Fibroblast of skin of right quadriceps (primary cell): ENCODE measurements at regions not wholly inside any gene's neighbourhood (a gene's known extent, or its start where the extent isn't known, plus 50 kb on each side); places are given as distances from the start of the nearest gene placed in this dataset.

ENCODE experiments used
- DNase-seq: peaks from one replicate; pipeline ENCODE4 v3.0.0-alpha.2; 2013

- peak; percentile 87 for DNase-seq
These were observed 115.6 kb upstream of the SLC45A1 start for GRCh38 chr1:8202182-8202905.

- DNase-seq, result peak; percentile 31
These were observed 116.5 kb upstream of the SLC45A1 start for GRCh38 chr1:8201331-8201861.

GRCh38 chr1:8200317-8201115 is 117.4 kb upstream of the SLC45A1 start:
- DNase-seq, result no peak

- DNase-seq, result no peak
These were observed 119.4 kb upstream of the SLC45A1 start for GRCh38 chr1:8198522-8198921.

- peak; percentile 89 for DNase-seq
These were observed 120.2 kb upstream of the SLC45A1 start for GRCh38 chr1:8197493-8198282.

GRCh38 chr1:8194481-8195227 is 123.3 kb upstream of the SLC45A1 start:
- peak; percentile 66 for DNase-seq

DNA sequence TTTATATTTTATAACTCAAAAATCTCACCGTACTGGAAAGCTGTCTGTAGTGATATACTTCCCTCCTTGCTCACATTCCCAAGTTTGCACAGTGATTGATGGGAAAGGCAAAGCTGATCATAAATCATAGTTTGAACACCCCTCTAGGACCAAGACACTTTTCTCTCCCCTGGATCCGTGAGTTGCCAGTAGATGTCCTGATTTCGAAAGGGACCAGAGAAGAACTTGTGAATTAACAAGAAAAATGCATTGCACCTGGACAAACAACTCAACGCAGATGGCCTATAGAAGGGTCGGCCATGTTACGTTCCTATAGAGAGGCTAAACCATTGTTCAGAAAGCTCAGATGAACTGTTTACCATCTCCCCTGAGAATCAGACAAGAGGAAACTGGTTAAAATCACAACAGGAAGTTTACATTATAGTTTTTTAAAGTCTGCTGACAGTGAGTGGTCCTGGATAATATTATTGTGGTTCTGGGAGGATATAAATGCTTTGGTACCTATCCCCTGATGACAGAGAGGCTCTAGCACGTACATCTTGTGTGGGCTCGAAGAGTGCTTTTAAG is 124.0 kb upstream of the SLC45A1 start:
- no peak for DNase-seq

- no peak for DNase-seq
These were observed 126.4 kb upstream of the SLC45A1 start for GRCh38 chr1:8191474-8191873.

GRCh38 chr1:8189931-8190483 is 127.9 kb upstream of the SLC45A1 start:
- DNase-seq, result no peak

DNA sequence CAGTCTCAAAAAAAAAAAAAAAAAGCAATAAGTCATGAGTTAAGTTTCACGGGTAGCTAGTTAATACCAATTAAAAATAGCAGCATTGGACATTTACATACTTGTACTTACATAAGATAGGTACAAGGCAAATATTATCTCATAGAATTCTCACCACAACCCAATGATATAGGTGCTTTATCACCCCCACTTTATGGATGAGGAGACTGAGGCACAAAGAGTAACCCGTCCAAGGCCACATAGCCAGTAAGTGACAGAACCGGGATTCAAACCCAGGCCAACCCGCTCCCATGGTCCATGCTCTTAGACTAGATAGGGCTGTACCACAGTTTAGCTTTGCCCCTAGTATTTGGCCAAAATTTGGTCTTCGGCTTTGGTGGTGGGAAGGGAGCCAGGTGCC is 132.5 kb upstream of the SLC45A1 start:
- no peak for DNase-seq

GRCh38 chr1:8184301-8184700 is 133.6 kb upstream of the SLC45A1 start:
- DNase-seq, result no peak

DNA sequence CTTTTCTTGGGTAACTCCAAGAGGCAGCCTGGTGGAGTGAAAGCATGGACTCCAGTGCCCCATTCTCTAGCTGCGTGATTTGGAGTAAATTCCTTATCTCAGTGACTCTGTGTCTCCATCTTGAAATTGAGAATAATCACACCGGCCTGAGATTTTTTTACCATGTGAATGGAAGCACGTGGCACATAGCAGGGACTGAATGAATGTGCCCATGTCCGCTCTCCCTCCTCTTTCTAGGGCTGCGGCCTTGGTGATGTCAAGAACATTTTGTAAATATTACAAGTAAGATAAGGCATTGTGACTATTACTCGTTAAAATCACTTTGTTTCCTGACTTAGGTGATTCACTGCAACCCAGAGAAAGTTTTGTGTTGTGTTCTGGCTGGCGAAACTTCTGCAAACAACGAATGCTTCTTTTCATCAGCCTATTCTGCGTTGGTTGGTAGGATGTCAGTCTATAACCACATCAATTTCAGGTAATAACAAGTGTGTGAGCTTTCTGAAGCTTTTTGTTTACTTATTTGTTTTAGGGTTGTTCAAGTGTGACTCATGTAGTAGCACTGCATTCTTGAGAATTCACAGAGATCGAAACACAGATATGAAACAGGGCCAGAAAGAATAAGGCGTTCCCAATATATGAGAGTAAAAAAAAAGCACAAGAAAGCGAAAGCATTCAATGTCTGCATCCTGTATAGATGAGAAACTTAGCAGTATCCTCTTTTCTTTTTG is 135.7 kb upstream of the SLC45A1 start:
- DNase-seq, result peak; percentile 66

- no peak for DNase-seq
These were observed 138.7 kb upstream of the SLC45A1 start for GRCh38 chr1:8179132-8179793.

DNA sequence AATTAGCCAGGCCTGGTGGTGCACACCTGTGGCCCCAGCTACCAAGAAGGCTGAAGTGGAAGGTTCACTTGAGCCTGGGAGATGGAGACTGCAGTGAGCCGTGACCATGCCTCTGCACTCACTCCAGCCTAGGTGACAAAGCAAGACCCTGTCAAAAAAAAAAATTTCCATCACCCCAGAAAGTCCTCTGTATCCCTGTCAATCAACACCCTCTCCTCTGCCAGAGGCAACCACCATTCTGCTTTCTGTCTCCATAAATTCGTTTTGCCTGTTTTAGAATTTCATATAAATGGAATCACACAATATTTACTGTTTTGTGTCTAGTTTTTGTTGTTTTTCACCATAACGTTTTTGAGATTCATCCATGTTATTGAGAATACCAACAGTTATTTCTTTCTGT is 141.6 kb upstream of the SLC45A1 start:
- no peak for DNase-seq

GRCh38 chr1:8174807-8175206 is 143.1 kb upstream of the SLC45A1 start:
- no peak for DNase-seq

- peak; percentile 31 for DNase-seq
These were observed 145.8 kb upstream of the ERRFI1 start for GRCh38 chr1:8171751-8172464.

DNA sequence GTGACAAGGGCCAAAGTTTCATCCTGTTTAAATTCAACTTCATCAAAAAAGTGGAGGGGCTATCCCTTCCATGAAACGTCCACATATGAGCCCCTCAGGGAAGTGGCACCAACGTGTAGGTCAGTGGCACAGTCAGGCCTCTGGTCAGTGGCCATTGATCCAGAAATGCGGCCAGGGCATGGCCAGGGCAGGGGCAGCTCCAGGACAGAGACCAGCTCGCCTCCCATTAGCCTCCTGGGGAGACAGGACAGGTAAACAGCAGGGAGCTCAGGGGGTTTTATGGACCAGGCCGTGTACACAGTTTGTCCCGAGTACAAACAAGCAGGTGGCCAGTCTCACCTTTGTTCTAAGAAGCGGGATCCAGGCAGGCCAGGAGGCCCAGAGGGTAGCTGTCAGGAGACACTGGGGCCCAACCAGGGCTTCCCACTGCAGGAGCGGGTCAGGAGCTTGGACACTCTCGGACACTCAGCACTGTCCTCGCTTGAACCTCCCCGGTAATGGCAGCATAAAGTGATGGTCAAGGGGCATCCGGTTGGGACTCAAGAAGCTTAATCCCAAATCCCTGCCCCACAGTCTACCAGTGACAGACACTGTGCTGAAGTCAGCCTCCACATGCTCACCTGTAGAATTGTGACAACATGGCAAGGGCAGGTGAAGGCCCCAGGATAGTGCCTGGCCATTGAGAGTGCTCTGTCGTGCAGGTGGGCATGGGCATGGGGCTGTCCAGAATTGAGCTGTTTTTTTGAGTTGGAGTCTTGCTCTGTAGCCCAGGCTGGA is 144.1 kb upstream of the ERRFI1 start:
- DNase-seq, result no peak

GRCh38 chr1:8169364-8170058 is 143.4 kb upstream of the ERRFI1 start:
- peak; percentile 93 for DNase-seq
